HCT116 (cell line): ENCODE measurements at regions not wholly inside any gene's neighbourhood (a gene's known extent, or its start where the extent isn't known, plus 50 kb on each side); places are given as distances from the start of the nearest gene placed in this dataset.

Experiments
- EZH2phosphoT487 ChIP-seq: fragments of 200-600 bp; IDR thresholded peaks from 2 replicates; pipeline ENCODE4 v1.6.1; 2018; ENCODE audit warnings: antibody characterized with exemption, borderline replicate concordance
- POLR2A ChIP-seq: IDR thresholded peaks from 2 replicates; pipeline ENCODE4 v1.7.0; 2011; ENCODE audit warnings: borderline replicate concordance; ENCODE audit not compliant: insufficient read depth, insufficient read length; ENCODE audit errors: extremely low read depth
- POLR2AphosphoS5 ChIP-seq: IDR thresholded peaks from 2 replicates; pipeline ENCODE4 v1.6.1; 2011; ENCODE audit warnings: mild to moderate bottlenecking, low read depth, low read length, moderate library complexity
- RAD21 ChIP-seq: IDR thresholded peaks from 2 replicates; pipeline ENCODE4 v1.6.1; 2012; ENCODE audit warnings: low read depth, mild to moderate bottlenecking
- SIN3A ChIP-seq: IDR thresholded peaks from 2 replicates; pipeline ENCODE4 v1.6.1; 2012; ENCODE audit warnings: low read depth
- SRF ChIP-seq: IDR thresholded peaks from 2 replicates; pipeline ENCODE4 v1.6.1; 2012; ENCODE audit warnings: low read depth
- TCF7L2 ChIP-seq: IDR thresholded peaks from 2 replicates; pipeline ENCODE4 v1.7.0; 2011; ENCODE audit warnings: borderline replicate concordance, inconsistent platforms; ENCODE audit not compliant: insufficient read depth, insufficient read length; ENCODE audit errors: extremely low read depth
- YY1 ChIP-seq: IDR thresholded peaks from 2 replicates; pipeline ENCODE4 v1.6.1; 2011; ENCODE audit warnings: low read length, low read depth, moderate library complexity, mild to moderate bottlenecking; ENCODE audit not compliant: insufficient replicate concordance; ENCODE audit errors: extremely low read depth
- TF ChIP-seq, protein P1 (sequence below), 3 experiments: fragments of 200-600 bp in 1 of 3; sonication (generic) in 1 of 3; IDR thresholded peaks in 2 of 3; conservative IDR thresholded peaks in 1 of 3; 2 replicates each; pipeline ENCODE4 v1.5.1; 2012 to 2017; ENCODE audit warnings: low read depth in 2 of 3, low read length in 2 of 3, antibody characterized with exemption in 1 of 3, borderline replicate concordance in 1 of 3, control low read depth in 1 of 3, mild to moderate bottlenecking in 1 of 3, mixed read lengths in 1 of 3, mixed run types in 1 of 3, moderate library complexity in 1 of 3; ENCODE audit not compliant: insufficient read depth in 1 of 3
- TF ChIP-seq, protein P2 (sequence below): IDR thresholded peaks from 2 replicates; pipeline ENCODE4 v1.6.1; 2012
- TF ChIP-seq, protein P3 (sequence below): IDR thresholded peaks from 2 replicates; pipeline ENCODE4 v1.6.1; 2012

GRCh38 chr7:81173766-81174281, 255.0 kb upstream of the SEMA3C start:
- TF ChIP-seq, protein P1, sequence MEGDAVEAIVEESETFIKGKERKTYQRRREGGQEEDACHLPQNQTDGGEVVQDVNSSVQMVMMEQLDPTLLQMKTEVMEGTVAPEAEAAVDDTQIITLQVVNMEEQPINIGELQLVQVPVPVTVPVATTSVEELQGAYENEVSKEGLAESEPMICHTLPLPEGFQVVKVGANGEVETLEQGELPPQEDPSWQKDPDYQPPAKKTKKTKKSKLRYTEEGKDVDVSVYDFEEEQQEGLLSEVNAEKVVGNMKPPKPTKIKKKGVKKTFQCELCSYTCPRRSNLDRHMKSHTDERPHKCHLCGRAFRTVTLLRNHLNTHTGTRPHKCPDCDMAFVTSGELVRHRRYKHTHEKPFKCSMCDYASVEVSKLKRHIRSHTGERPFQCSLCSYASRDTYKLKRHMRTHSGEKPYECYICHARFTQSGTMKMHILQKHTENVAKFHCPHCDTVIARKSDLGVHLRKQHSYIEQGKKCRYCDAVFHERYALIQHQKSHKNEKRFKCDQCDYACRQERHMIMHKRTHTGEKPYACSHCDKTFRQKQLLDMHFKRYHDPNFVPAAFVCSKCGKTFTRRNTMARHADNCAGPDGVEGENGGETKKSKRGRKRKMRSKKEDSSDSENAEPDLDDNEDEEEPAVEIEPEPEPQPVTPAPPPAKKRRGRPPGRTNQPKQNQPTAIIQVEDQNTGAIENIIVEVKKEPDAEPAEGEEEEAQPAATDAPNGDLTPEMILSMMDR (IDR thresholded peaks at IDR 0.05 in 2 of 3, conservative IDR thresholded peaks at IDR 0.05 in 1 of 3; ENCODE audit: borderline replicate concordance in 1 of 3, insufficient read depth in 1 of 3, low read depth in 2 of 3, low read length in 2 of 3) = no peak
- TF ChIP-seq, protein P2, sequence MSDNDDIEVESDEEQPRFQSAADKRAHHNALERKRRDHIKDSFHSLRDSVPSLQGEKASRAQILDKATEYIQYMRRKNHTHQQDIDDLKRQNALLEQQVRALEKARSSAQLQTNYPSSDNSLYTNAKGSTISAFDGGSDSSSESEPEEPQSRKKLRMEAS = no peak
- TF ChIP-seq EZH2phosphoT487 = no peak
- no peak for TF ChIP-seq POLR2A
- TF ChIP-seq POLR2AphosphoS5 = no peak
- TF ChIP-seq RAD21 = no peak
- TF ChIP-seq SRF = no peak
- TF ChIP-seq SIN3A = no peak
- TF ChIP-seq, protein P3, sequence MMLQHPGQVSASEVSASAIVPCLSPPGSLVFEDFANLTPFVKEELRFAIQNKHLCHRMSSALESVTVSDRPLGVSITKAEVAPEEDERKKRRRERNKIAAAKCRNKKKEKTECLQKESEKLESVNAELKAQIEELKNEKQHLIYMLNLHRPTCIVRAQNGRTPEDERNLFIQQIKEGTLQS = no peak
- TF ChIP-seq YY1 = no peak
- no peak for TF ChIP-seq TCF7L2
